Left renal pelvis (tissue), 4 donors: ENCODE measurements at regions not wholly inside any gene's neighbourhood (a gene's known extent, or its start where the extent isn't known, plus 50 kb on each side); places are given as distances from the start of the nearest gene placed in this dataset.
"Not testable (repeated sequence)": the region's sequence is repeated elsewhere in the genome, so short reads cannot be mapped to it uniquely, and the experiment has no call there.

Experiments used
- DNase-seq, 4 donors: peaks; one replicate each; pipeline ENCODE4 v3.0.0-alpha.2; 2013; ENCODE audit warnings: low read depth in 4 of 4, low spot score in 3 of 4

GRCh38 chr5:153939101-153939500 is 99.6 kb downstream of the FAM114A2 start:
- DNase-seq = no peak

GRCh38 chr5:153938191-153938842 is 100.4 kb downstream of the FAM114A2 start:
- no peak for DNase-seq

DNA sequence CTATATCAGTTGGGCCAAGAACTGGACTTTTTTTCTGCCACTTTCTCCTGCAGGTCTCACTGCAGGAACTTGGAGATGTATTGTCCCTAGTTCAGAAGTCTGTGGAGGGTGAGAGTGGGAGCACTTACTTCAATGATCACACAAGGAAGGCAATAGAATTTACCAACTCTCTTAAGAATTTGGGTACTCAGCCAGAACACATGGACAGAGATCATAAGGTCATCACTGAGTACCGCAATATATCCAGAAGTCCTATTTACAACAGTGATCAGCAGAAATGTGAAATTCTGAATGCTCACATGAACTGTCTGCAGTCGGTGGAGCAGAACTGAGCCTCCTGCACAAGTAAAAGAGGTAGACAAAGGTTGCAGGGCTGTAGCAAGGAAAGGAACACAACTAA is 101.0 kb downstream of the FAM114A2 start:
- DNase-seq = no peak

GRCh38 chr5:153935151-153935550 is 103.6 kb downstream of the FAM114A2 start:
- DNase-seq = not testable (repeated sequence)

DNA sequence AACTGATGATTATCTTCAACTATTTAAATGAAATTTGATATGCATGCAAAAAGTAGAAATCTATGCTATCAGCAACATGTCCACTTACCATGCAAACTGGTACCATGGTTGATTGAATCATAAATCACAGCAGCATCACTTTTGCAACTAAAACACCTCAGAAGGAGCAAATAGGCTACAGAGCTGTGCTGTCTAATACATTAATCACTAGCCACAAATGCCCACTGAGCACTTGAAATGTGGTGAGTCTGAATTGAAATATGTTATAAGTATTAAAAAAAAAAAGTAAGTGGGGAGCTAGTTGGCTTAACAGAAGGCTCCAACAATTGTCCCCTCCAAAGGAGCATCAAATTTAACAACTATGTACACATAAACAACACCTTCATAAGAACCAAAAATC is 112.5 kb downstream of the FAM114A2 start:
- no peak for DNase-seq

- DNase-seq = no peak
These were observed 119.5 kb downstream of the FAM114A2 start for GRCh38 chr5:153919161-153919560.

DNA sequence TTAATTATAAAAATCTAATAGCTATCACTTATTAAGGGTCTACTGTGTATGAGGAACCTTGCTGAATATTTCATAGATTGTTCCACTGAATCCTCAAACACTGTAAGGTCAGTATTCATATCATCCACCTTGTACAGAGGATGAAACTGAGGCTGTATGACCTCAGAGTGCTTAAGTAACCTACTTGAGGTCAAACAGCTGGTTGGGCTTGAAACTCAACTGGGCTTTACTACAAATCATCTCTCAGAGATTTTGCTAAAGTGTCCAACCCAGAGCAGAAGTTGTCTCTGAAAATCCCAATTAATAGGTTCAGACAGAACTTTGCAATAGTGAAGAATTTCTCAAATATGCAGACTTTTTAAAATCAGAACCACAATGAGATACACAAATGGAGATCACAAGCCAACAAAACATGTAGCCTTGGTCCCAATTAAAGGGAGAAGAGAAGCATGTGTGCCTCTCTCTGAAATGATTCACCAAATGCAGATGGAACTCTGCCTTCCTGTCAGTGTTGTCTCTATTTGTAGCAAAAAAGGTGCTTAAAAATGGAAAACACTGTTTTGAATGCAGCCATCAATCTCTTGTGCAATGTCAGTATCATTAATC is 131.4 kb downstream of the FAM114A2 start:
- no peak for DNase-seq

DNA sequence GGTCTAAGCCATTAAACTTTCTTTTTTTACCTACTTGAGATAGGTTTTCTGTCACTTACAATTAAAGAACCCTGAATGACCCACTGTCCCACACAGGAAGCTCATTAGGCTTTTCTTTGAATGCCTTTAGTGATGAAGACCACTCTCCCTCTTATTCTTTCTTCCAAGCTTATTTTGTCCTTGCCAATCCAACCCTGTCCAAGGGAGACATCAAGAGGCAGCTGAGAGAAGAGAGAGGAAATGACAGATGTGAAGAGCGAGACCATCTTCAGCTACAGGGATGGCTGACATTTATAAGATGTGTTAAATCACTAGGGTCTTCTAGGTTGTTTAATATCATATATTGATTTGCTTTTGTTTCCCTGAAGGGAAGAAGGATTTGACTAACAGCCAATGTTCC is 133.5 kb downstream of the FAM114A2 start:
- DNase-seq = no peak

GRCh38 chr5:153903321-153903720 is 135.4 kb downstream of the FAM114A2 start:
- DNase-seq = no peak

DNA sequence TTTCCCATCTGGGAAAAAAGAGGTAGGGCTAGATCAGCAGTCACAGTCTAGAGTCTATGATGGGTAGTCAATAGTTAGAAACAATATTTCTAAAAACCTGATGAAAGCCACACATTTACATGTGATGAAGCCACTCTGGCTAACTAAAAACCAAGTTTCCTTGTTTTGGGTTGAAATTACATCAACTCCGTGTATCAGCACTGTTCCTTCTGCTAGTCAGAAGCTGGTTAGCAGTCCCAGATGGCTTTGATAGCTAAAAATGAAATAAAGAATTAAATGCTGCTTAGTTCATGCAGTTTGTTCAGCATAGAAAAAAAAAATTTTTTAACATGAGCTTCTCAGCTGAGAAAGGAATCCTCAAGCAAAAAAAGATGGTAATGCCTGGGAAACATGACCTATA is 136.7 kb downstream of the FAM114A2 start:
- no peak for DNase-seq

DNA sequence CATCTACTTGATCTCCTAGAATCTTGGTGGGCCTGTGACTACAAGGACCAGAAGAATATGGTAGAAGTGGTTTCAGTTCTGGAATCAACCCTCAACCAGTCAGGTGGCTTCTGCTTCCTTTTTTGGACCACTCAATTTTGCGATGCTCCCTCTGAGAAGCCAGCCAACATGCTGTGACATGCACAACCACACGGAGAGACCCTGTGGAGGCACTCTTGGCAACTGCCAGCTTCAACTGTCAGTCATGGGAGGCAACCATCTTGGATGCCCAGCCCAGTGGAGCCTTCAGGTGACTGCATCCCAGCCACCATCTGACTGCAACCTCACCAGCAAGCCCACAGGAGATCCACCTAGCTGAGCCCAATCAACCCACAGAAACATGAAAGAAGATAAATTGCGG is 137.3 kb downstream of the FAM114A2 start:
- DNase-seq = no peak

- DNase-seq = no peak
These were observed 137.9 kb downstream of the FAM114A2 start for GRCh38 chr5:153900703-153901395.

- no peak for DNase-seq
These were observed 139.0 kb downstream of the FAM114A2 start for GRCh38 chr5:153899746-153900145.

GRCh38 chr5:153896701-153897100 is 142.0 kb downstream of the FAM114A2 start:
- DNase-seq = peak in 1 of 4 donors; percentile 19

GRCh38 chr5:153896117-153896516 is 142.6 kb downstream of the FAM114A2 start:
- no peak for DNase-seq

- DNase-seq = no peak
These were observed 143.4 kb downstream of the FAM114A2 start for GRCh38 chr5:153895266-153895665.

DNA sequence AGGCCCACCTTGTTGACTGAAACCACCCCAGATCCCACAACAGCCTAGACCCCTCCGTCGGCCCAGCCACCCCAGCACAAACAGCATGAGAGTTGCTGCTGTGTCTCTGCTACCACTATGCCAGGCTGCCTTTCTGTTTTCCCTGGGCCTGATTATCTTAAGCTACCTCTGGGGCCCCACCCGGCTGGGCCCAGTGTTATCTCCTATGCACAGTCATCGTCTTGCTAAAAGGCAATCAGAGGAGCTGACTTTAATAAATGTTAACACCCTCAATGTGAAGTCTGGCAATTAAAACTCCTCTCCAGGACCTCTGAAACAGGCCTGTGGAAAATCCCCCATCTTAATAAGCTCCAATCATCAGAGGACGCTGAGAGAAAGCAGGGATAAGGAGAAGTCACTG is 144.9 kb downstream of the FAM114A2 start:
- DNase-seq = no peak

DNA sequence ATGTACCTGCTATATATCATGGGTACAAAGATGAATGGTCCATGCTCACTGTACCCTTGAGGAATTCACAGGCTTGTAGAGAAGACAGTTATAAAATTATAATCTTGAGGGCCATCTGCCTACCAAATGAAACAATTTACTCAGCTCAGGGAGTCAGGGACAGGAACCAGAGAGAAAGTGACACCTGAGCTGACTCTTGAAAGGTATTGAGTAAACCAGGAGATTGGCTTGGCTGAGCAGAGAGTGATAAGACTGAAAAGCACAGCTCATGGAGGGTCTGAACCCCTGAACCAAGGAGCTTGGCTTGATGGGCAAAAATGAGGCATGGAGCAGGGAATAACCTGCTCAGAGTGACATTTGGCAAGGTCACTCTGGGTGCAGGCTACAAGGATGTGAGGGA is 147.3 kb downstream of the FAM114A2 start:
- DNase-seq = no peak

DNA sequence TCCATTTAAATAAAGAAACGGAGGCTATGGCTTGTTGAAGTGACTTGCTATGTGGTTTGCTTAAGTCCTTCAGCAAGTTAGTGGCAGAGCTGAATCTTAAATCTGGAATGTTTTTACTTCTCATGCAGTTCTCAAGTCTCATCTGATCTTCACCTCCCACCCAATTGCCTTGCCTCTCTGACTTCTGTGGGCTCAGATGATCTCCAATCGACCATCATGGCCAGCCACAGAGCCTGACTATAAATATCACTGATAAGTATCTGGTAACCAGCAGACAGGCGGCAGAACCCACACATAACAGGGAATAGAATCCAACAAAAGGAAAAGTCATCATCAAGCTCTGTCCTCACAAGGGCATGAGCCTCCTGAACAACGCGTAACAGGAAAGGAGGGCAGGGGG is 149.9 kb downstream of the FAM114A2 start:
- DNase-seq = no peak

DNA sequence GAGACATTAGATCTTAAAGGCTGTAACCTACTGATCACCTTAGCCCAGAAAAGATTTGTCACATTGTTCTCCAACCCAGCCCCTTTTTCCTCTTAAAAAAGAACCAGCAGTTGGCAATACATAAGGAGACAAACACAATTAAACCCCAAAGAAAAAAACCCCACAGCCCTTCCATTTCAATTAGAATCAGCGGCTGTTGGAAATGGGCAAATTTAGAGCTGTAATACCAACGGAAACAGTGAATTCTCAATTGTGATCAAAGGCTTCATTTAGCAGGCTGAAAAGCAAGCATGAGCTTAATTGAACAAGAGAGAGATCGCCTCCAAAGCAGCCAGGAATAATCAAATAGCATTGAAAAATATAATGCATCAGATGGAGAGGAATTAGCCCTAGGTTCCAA is 153.6 kb downstream of the FAM114A2 start:
- DNase-seq = no peak

GRCh38 chr5:153884612-153884957 is 154.1 kb downstream of the FAM114A2 start:
- no peak for DNase-seq
